NCI-H345 (cell line): ENCODE measurements at regions not wholly inside any gene's neighbourhood (a gene's known extent, or its start where the extent isn't known, plus 50 kb on each side); places are given as distances from the start of the nearest gene placed in this dataset.
A peak's percentile ranks its signal among the peaks of the same experiment; 100 is the strongest.

Experiments
- DNase-seq: peaks from one replicate; lab custom pipeline; 2025; lab: John Stamatoyannopoulos, UW

GRCh38 chr2:120898961-120899750 is 163.5 kb downstream of the GLI2 start:
- DNase-seq: peak; percentile 58

GRCh38 chr2:120899771-120900170 is 164.1 kb downstream of the GLI2 start:
- DNase-seq: no peak

- no peak for DNase-seq
Measured at GRCh38 chr2:120901201-120901600, 165.5 kb downstream of the GLI2 start.

GRCh38 chr2:120902592-120902991 is 166.9 kb downstream of the GLI2 start:
- DNase-seq: no peak

- DNase-seq: no peak
Measured at GRCh38 chr2:120904379-120904778, 168.7 kb downstream of the GLI2 start.

- no peak for DNase-seq
Measured at GRCh38 chr2:120904830-120905234, 169.2 kb downstream of the GLI2 start.

- DNase-seq: no peak
Measured at GRCh38 chr2:120905298-120905697, 169.6 kb downstream of the GLI2 start.

- no peak for DNase-seq
Measured at GRCh38 chr2:120905824-120906571, 170.3 kb downstream of the GLI2 start.

- DNase-seq: no peak
Measured at GRCh38 chr2:120906914-120907313, 171.2 kb downstream of the GLI2 start.

GRCh38 chr2:120907822-120908221 is 172.2 kb downstream of the GLI2 start:
- DNase-seq: no peak

- no peak for DNase-seq
Measured at GRCh38 chr2:120908314-120908975, 172.8 kb downstream of the GLI2 start.

- DNase-seq: no peak
Measured at GRCh38 chr2:120909102-120909501, 173.4 kb downstream of the GLI2 start.

GRCh38 chr2:120910164-120910563 is 174.5 kb downstream of the GLI2 start:
- no peak for DNase-seq

- no peak for DNase-seq
Measured at GRCh38 chr2:120910956-120911951, 175.6 kb downstream of the GLI2 start.

GRCh38 chr2:120912101-120912985 is 176.7 kb downstream of the GLI2 start:
- DNase-seq: no peak

- DNase-seq: no peak
Measured at GRCh38 chr2:120913972-120914838, 178.5 kb downstream of the GLI2 start.

- DNase-seq: no peak
Measured at GRCh38 chr2:120914839-120915521, 179.3 kb downstream of the GLI2 start.

GRCh38 chr2:120915670-120916069 is 180.0 kb downstream of the GLI2 start:
- no peak for DNase-seq

GRCh38 chr2:120916446-120916845 is 180.8 kb downstream of the GLI2 start:
- DNase-seq: no peak
